ENCODE measurements at regions not wholly inside any gene's neighbourhood (a gene's known extent, or its start where the extent isn't known, plus 50 kb on each side); places are given as distances from the start of the nearest gene placed in this dataset.

- no peak for TF ChIP-seq EZH2 (IDR thresholded peaks at IDR 0.05; ENCODE audit: insufficient read depth, low read length)
- TF ChIP-seq, protein P1, sequence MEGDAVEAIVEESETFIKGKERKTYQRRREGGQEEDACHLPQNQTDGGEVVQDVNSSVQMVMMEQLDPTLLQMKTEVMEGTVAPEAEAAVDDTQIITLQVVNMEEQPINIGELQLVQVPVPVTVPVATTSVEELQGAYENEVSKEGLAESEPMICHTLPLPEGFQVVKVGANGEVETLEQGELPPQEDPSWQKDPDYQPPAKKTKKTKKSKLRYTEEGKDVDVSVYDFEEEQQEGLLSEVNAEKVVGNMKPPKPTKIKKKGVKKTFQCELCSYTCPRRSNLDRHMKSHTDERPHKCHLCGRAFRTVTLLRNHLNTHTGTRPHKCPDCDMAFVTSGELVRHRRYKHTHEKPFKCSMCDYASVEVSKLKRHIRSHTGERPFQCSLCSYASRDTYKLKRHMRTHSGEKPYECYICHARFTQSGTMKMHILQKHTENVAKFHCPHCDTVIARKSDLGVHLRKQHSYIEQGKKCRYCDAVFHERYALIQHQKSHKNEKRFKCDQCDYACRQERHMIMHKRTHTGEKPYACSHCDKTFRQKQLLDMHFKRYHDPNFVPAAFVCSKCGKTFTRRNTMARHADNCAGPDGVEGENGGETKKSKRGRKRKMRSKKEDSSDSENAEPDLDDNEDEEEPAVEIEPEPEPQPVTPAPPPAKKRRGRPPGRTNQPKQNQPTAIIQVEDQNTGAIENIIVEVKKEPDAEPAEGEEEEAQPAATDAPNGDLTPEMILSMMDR (IDR thresholded peaks at IDR 0.05; ENCODE audit: insufficient read depth, low read depth, low read length), result no peak
These were observed 153.4 kb upstream of the B3GAT1 start for GRCh38 chr11:134565343-134565891.

Data from astrocyte (in vitro differentiated cells and primary cell).